Keratinocyte (primary cell): ENCODE measurements at regions not wholly inside any gene's neighbourhood (a gene's known extent, or its start where the extent isn't known, plus 50 kb on each side); places are given as distances from the start of the nearest gene placed in this dataset.

ENCODE experiments used
- EZH2 ChIP-seq: IDR thresholded peaks from one replicate; pipeline ENCODE4 v1.6.1; 2012; ENCODE audit warnings: inconsistent platforms, mild to moderate bottlenecking, low read length, moderate library complexity
- TF ChIP-seq, protein P1 (sequence below), 3 experiments: IDR thresholded peaks in 1 of 3; conservative IDR thresholded peaks in 1 of 3; optimal IDR thresholded peaks in 1 of 3; 2 replicates in 2 of 3; 3 replicates in 1 of 3; pipeline versions ENCODE3 to v1.5.1; 2011; ENCODE audit warnings: low read length in 3 of 3, mild to moderate bottlenecking in 3 of 3, moderate library complexity in 2 of 3, control low read depth in 1 of 3, inconsistent platforms in 1 of 3; ENCODE audit not compliant: insufficient read depth in 2 of 3; ENCODE audit errors: extremely low read depth in 1 of 3

DNA sequence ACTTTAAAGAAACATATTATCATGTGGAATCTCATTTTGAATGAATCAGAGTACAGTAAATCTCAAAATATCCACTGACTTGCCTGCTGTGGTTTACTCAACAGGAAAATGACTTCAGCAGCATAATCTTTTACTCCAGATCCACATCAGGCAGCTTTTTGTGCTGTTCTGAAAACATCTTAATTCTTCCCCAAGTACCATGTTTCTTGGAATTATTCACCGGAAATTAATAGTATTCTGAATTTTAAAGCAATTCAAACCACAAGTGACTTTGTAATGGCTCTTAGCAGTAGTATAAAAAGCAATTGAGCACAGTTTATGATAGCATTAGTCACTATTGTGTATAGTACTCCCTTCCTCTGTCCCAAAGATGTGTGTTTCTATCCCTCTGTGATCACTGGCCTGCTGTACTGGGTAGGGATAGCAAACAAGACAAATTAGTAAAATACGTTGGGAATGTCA lies 64.2 kb upstream of the ERRFI1 start:
- TF ChIP-seq, protein P1, sequence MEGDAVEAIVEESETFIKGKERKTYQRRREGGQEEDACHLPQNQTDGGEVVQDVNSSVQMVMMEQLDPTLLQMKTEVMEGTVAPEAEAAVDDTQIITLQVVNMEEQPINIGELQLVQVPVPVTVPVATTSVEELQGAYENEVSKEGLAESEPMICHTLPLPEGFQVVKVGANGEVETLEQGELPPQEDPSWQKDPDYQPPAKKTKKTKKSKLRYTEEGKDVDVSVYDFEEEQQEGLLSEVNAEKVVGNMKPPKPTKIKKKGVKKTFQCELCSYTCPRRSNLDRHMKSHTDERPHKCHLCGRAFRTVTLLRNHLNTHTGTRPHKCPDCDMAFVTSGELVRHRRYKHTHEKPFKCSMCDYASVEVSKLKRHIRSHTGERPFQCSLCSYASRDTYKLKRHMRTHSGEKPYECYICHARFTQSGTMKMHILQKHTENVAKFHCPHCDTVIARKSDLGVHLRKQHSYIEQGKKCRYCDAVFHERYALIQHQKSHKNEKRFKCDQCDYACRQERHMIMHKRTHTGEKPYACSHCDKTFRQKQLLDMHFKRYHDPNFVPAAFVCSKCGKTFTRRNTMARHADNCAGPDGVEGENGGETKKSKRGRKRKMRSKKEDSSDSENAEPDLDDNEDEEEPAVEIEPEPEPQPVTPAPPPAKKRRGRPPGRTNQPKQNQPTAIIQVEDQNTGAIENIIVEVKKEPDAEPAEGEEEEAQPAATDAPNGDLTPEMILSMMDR (optimal IDR thresholded peaks at IDR 0.05 in 1 of 3, IDR thresholded peaks at IDR 0.05 in 1 of 3, conservative IDR thresholded peaks at IDR 0.05 in 1 of 3; ENCODE audit: extremely low read depth in 1 of 3, insufficient read depth in 2 of 3, low read length in 3 of 3), result no peak
- TF ChIP-seq EZH2, result no peak
